GM19351 (cell line): ENCODE measurements at regions not wholly inside any gene's neighbourhood (a gene's known extent, or its start where the extent isn't known, plus 50 kb on each side); places are given as distances from the start of the nearest gene placed in this dataset.

ENCODE experiments used
- ATAC-seq: cut with Tn5 transposase; IDR thresholded peaks from one replicate; pipeline ENCODE4 v1.9.1; 2021; ENCODE audit warnings: mild to moderate bottlenecking, moderate library complexity; ENCODE audit not compliant: unreplicated experiment

DNA sequence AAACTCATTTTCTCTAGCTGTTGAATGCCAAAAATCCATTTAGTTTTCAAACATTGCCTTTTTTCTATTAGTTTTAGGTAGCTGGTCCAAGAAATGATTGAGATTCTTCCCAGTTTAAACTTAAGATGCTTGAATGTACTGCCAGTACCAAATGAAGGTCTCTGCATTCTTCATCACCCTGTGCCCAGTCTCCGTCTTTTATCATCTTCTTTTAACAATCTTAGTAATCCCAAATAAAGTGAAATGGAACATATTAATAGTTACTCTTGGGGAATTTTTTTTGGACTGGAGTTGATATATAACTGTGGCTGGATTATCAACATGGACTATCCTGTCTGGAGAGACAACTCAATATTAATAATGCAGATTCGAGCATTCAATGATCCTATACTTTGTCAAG lies 54.1 kb upstream of the PCED1B start:
- no peak for ATAC-seq

GRCh38 chr12:47025798-47026197 lies 53.6 kb upstream of the PCED1B start:
- no peak for ATAC-seq

- no peak for ATAC-seq
These were observed 53.1 kb upstream of the PCED1B start for GRCh38 chr12:47026291-47026690.
